Cardiac fibroblast (primary cell): ENCODE measurements at regions not wholly inside any gene's neighbourhood (a gene's known extent, or its start where the extent isn't known, plus 50 kb on each side); places are given as distances from the start of the nearest gene placed in this dataset.
A peak's percentile ranks its signal among the peaks of the same experiment; 100 is the strongest.
"Not testable (repeated sequence)": the region's sequence is repeated elsewhere in the genome, so short reads cannot be mapped to it uniquely, and the experiment has no call there.

Source experiments
- DNase-seq, 2 donors: peaks; one replicate each; pipeline versions ENCODE4 v3.0.0 to v3.0.0-alpha.2; 2010; ENCODE audit warnings: low read depth in 2 of 2
- H3K4me3 ChIP-seq, 2 donors: replicated peaks in 1 of 2; 1 replicate in 1 of 2; 2 replicates in 1 of 2; pipeline ENCODE4 v1.5.1; 2011; ENCODE audit warnings: low read depth in 2 of 2, low read length in 2 of 2, mild to moderate bottlenecking in 2 of 2, moderate library complexity in 1 of 2
- TF ChIP-seq, protein P1 (sequence below): IDR thresholded peaks from one replicate; pipeline ENCODE4 v1.5.1; 2011; ENCODE audit warnings: low read depth, mild to moderate bottlenecking, low read length, inconsistent platforms

DNA sequence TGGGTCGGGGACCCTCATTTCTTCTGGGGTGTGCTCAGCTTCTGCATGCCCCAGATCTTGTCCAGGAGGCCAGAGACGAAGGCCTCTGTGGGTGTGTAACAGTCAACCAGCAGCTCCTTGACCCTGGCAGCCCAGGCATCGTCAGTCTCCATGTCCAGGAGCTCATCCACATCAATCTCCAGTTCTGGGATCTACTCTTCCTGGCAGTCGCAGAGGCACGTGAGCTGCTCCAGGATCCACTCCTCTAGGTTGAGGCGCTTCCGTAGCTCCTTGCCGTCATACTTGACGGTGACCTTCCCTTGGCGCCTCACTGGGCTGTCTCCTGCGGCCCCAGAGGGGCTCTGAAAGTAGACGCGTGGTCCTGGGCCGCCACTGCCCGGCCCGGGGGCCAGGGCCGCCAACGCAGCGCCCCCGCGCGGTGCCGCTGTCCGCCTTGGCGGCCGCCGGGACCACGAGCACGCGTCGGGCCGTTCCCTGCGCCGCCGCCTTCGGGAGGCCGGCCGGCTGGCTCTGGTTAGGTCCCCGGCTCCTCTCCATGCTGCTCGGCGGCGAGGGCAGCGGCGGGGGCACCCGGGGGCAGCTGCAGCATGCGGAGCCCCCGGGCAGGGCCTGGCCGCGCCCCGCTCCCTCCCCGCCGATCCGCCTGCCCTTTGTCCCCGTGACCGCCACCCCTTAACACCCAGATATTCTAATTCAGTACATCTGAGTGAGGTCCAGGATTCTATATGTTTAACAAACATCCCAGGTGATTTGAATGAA lies 170.5 kb downstream of the SEPTIN7 start:
- TF ChIP-seq, protein P1, sequence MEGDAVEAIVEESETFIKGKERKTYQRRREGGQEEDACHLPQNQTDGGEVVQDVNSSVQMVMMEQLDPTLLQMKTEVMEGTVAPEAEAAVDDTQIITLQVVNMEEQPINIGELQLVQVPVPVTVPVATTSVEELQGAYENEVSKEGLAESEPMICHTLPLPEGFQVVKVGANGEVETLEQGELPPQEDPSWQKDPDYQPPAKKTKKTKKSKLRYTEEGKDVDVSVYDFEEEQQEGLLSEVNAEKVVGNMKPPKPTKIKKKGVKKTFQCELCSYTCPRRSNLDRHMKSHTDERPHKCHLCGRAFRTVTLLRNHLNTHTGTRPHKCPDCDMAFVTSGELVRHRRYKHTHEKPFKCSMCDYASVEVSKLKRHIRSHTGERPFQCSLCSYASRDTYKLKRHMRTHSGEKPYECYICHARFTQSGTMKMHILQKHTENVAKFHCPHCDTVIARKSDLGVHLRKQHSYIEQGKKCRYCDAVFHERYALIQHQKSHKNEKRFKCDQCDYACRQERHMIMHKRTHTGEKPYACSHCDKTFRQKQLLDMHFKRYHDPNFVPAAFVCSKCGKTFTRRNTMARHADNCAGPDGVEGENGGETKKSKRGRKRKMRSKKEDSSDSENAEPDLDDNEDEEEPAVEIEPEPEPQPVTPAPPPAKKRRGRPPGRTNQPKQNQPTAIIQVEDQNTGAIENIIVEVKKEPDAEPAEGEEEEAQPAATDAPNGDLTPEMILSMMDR: no peak
- H3K4me3 ChIP-seq: no peak overlapping the region
- DNase-seq: no peak

DNA sequence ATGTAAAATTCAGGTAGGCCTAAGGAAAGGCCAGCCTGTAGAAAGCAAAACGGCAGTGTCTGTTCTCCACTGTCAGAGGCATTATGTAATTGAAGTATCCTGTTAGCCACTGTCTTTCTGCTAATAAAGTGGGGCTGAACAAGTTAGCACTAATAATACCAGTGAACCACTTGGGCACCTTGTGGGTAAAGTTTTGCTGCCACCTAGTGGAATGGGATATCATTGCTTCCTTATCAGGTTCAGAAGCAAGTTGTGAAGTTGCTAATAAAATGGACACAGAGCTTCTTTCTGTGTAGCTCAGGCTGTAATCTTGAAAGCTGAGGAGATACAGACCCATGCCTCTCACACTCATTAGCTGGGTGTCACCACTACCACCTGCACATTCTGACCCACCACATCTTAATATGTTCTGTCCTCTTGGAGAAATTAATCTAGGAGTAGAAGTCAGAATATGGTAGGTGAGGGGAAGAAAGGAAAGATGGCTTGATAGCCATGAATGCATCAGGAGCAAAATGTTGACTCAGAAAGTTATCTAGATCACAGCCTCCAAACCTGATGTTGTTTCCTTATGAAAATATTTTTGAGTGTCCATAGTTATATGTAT lies 175.1 kb downstream of the SEPTIN7 start:
- no peak overlapping the region for H3K4me3 ChIP-seq
- DNase-seq: peak; percentile 89
- TF ChIP-seq, protein P1: peak; percentile 81

DNA sequence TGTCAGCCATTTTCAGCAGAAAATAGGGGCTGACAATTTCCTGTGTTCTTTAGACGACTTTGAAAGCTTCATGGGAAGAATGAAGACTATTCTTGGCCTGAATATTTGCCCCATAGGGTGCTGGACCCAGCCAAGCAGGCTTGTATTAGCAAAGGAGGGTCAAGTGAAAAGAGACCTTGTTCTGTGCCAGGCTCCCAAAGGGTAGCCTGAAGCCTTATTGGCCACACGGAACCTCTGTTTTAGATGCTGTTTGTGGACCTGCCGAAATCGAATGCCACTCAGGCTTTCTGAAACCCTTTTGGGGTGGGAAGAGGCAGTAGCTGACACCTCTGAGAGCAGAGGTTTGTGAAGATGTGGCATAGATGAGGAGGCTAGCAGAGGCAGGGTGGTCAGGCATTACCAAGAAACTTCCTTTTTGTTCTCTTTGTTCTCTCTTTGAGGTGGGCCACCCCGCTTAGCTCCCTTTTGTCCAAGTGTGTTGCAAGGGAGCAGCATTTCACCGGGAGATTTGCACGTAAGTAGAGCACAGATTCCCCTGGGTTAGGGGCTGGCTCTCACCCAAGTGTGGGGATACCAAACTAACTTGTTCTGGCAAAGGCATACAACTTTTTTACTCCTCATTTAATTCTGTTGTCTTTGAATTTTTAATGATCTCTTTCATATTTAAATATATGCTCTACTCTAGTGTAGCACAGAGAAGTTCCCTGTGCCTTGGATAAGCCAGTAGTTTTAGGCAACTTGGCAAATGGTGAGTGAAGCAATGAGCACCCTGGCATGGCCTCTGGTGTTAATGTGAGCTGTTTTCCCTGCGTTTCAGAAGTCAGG lies 174.0 kb upstream of the EEPD1 start:
- DNase-seq, H3K4me3 ChIP-seq: not testable (repeated sequence)

DNA sequence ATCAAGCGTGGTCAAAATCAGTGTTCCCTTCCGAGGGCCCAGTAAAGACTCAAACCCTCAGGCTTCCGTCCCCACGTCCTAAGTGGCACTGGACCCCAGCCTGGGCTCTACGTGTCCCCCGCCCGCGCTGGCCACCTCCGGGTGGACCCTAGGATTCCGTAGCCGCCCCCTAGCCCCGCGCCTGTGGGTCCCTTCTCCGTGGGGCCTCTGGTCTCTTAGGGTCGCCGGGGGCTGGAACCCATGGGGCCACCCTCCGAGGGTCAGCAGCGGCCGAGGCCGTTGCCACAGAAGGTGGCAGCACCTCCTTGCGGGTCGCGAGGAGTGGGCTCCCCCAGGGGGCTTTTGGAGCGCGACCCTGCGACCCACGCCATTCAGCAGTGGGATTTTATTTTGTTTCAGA lies 170.5 kb upstream of the EEPD1 start:
- TF ChIP-seq, protein P1: no peak
- DNase-seq: no peak

DNA sequence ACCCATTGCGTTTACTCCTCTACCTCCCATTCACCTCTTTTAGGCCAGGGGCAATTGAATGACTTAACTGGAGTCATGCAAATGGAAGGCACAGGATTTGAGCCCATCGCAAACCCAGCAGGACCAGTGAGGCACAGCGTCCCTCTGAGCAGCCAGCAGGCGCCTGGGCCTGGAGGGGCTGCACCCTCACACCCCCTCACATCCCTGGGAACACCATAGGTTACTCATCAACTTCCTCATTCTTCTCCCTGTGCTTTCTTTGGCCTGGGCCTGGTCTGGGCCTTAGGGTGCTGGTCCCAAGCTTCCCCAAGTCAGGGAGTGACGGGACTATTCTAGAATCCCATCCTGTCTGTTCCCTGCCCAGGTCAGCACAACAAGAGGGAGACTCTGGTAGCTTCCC lies 169.4 kb upstream of the EEPD1 start:
- no peak for DNase-seq
- TF ChIP-seq, protein P1: no peak
- H3K4me3 ChIP-seq: no peak overlapping the region

More for the DNA sequence above, 170.5 kb upstream of the EEPD1 start:
- no peak overlapping the region for H3K4me3 ChIP-seq

DNA sequence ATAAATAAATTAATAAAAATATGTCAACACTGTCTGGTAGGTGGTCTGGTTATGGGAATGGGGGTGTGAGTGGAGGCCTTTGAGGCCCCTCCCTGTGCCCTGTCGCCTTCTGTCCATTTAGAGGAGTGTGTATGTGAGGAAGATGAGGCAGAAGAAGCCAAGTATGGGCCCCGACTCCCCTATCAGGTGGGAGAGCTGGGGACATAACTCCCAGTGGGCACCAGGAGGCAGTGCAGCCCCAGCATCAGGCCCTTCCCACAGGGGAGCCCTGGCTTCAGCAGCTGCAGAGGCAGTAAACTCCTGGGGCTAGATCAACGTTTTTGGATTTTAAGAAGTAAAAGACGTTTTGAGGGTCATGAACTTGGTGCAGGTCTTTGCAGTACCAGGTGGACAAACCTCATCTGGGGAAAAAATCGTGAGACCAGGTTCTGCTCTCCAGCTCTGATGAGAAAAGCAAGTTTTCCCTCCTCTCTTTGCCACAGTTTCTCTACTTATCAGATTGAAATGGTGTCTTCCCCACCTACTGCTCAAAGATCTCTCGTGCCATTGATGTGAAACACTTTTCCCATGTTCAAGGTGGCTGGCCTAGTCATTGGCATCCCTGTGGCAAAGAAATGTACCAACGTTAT lies 167.8 kb upstream of the EEPD1 start:
- TF ChIP-seq, protein P1: peak; percentile 91
- DNase-seq: peak; percentile 80 to 84
- H3K4me3 ChIP-seq: no peak overlapping the region
